ENCODE measurements at regions not wholly inside any gene's neighbourhood (a gene's known extent, or its start where the extent isn't known, plus 50 kb on each side); places are given as distances from the start of the nearest gene placed in this dataset.

GRCh38 chr5:33198836-33199235 lies 241.9 kb upstream of the TARS1 start:
- Histone ChIP-seq H3K9ac (ENCODE audit: control insufficient read depth, extremely low read depth, insufficient read depth, low read length) (no peak overlapping the region), H2AFZ (ENCODE audit: control insufficient read depth, low read length) (no peak overlapping the region), H3K36me3 (ENCODE audit: control insufficient read depth in 2 of 2, extremely low read depth in 1 of 2, insufficient read depth in 2 of 2, low read length in 2 of 2) (no peaks in the 10 kb centered on the region), H3K9me1 (ENCODE audit: control insufficient read depth, extremely low read depth, insufficient read depth, low read length) (no peaks in the 10 kb centered on the region), H3K9me3 (ENCODE audit: control insufficient read depth, low read depth, low read length) (no peaks in the 10 kb centered on the region), H3K79me2 (ENCODE audit: control insufficient read depth, insufficient read depth, low read length) (no peaks in the 10 kb centered on the region), H3K4me3 (ENCODE audit: control insufficient read depth in 2 of 3, extremely low read depth in 1 of 3, insufficient read depth in 2 of 3, low read depth in 1 of 3, low read length in 3 of 3) (no peak overlapping the region), H4K20me1 (ENCODE audit: control insufficient read depth, extremely low read depth, insufficient read depth, low read length) (no peaks in the 10 kb centered on the region), H3K4me1 (ENCODE audit: control insufficient read depth, extremely low read depth, insufficient read depth, low read length) (peaks cover 7% of the 10 kb centered on the region), H3K4me2 (ENCODE audit: control insufficient read depth, extremely low read depth, insufficient read depth, low read depth, low read length) (no peak overlapping the region), H3K27ac (ENCODE audit: control insufficient read depth, insufficient read depth, low read length) (no peak overlapping the region), H3K27me3 (ENCODE audit: control insufficient read depth, extremely low read depth, insufficient read depth, low read length) (no peaks in the 10 kb centered on the region)
- FAIRE-seq (no peak), DNase-seq (ENCODE audit: low read depth, low spot score) (no peak)
- dilution Hi-C loops (cut with MboI; ENCODE audit: extremely low pct_ligation_motif_present, low sequenced_read_pairs) = no loop called here
- TF ChIP-seq CTCF (optimal IDR thresholded peaks at IDR 0.05 in 1 of 3, IDR thresholded peaks at IDR 0.05 in 1 of 3, conservative IDR thresholded peaks at IDR 0.05 in 1 of 3; ENCODE audit: extremely low read depth in 1 of 3, insufficient read depth in 2 of 3, low read length in 3 of 3) (no peak), EZH2 (IDR thresholded peaks at IDR 0.05; ENCODE audit: low read length) (no peak)

GRCh38 chr5:33203931-33204330 lies 236.8 kb upstream of the TARS1 start:
- dilution Hi-C loops (cut with MboI; ENCODE audit: extremely low pct_ligation_motif_present, low sequenced_read_pairs) = no loop called here
- FAIRE-seq = no peak

More at GRCh38 chr5:33203931-33204330, 236.8 kb upstream of the TARS1 start:
- H3K4me1 ChIP-seq (ENCODE audit: control insufficient read depth, extremely low read depth, insufficient read depth, low read length) = no peaks in the 10 kb centered on the region
- H3K36me3 ChIP-seq (ENCODE audit: control insufficient read depth in 2 of 2, extremely low read depth in 1 of 2, insufficient read depth in 2 of 2, low read length in 2 of 2) = no peaks in the 10 kb centered on the region
- TF ChIP-seq CTCF (optimal IDR thresholded peaks at IDR 0.05 in 1 of 3, IDR thresholded peaks at IDR 0.05 in 1 of 3, conservative IDR thresholded peaks at IDR 0.05 in 1 of 3; ENCODE audit: extremely low read depth in 1 of 3, insufficient read depth in 2 of 3, low read length in 3 of 3) = no peak
- no peak for TF ChIP-seq EZH2 (IDR thresholded peaks at IDR 0.05; ENCODE audit: low read length)
- H4K20me1 ChIP-seq (ENCODE audit: control insufficient read depth, extremely low read depth, insufficient read depth, low read length) = no peaks in the 10 kb centered on the region
- H3K9ac ChIP-seq (ENCODE audit: control insufficient read depth, extremely low read depth, insufficient read depth, low read length) = no peak overlapping the region
- no peak overlapping the region for H2AFZ ChIP-seq (ENCODE audit: control insufficient read depth, low read length)
- H3K79me2 ChIP-seq (ENCODE audit: control insufficient read depth, insufficient read depth, low read length) = no peaks in the 10 kb centered on the region
- H3K9me1 ChIP-seq (ENCODE audit: control insufficient read depth, extremely low read depth, insufficient read depth, low read length) = no peaks in the 10 kb centered on the region
- H3K4me2 ChIP-seq (ENCODE audit: control insufficient read depth, extremely low read depth, insufficient read depth, low read depth, low read length) = no peak overlapping the region
- H3K4me3 ChIP-seq (ENCODE audit: control insufficient read depth in 2 of 3, extremely low read depth in 1 of 3, insufficient read depth in 2 of 3, low read depth in 1 of 3, low read length in 3 of 3) = no peak overlapping the region
- H3K27me3 ChIP-seq (ENCODE audit: control insufficient read depth, extremely low read depth, insufficient read depth, low read length) = no peaks in the 10 kb centered on the region
- H3K27ac ChIP-seq (ENCODE audit: control insufficient read depth, insufficient read depth, low read length) = no peak overlapping the region
- no peaks in the 10 kb centered on the region for H3K9me3 ChIP-seq (ENCODE audit: control insufficient read depth, low read depth, low read length)
- DNase-seq (ENCODE audit: low read depth, low spot score) = no peak
